SH-SY5Y (cell line): ENCODE measurements at regions not wholly inside any gene's neighbourhood (a gene's known extent, or its start where the extent isn't known, plus 50 kb on each side); places are given as distances from the start of the nearest gene placed in this dataset.

Experiments
- GATA2 ChIP-seq: IDR thresholded peaks from 2 replicates; pipeline ENCODE4 v1.6.1; 2011; ENCODE audit warnings: mild to moderate bottlenecking, low read depth, low read length
- GATA3 ChIP-seq: IDR thresholded peaks from 2 replicates; pipeline ENCODE4 v1.6.1; 2011; ENCODE audit warnings: low read depth, mild to moderate bottlenecking, low read length, moderate library complexity

- TF ChIP-seq GATA2 (no peak), GATA3 (no peak)
Measured at GRCh38 chr11:95680169-95680929, 109.2 kb downstream of the FAM76B start.

DNA sequence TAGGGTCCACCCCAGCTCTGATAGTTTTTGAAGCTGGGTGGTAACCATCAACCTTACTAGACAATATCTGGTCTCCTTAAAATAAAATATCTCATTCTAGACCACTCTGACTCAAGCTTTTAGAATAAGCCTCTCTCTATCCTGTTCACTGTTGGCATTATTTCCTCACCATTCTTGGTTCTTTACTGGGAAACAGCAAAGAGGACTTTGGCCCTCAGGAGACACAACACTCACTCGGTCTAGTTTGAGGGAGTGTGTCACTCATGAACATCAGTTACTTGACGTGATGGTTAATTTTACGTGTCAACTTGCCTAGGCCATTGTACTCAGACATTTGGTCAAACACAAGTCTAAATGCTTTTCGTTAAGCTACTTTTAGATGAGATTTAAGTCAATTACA, 110.6 kb downstream of the FAM76B start:
- TF ChIP-seq GATA3 (no peak), GATA2 (no peak)

- TF ChIP-seq GATA3 (no peak), GATA2 (no peak)
Measured at GRCh38 chr11:95676308-95676707, 113.3 kb downstream of the FAM76B start.

DNA sequence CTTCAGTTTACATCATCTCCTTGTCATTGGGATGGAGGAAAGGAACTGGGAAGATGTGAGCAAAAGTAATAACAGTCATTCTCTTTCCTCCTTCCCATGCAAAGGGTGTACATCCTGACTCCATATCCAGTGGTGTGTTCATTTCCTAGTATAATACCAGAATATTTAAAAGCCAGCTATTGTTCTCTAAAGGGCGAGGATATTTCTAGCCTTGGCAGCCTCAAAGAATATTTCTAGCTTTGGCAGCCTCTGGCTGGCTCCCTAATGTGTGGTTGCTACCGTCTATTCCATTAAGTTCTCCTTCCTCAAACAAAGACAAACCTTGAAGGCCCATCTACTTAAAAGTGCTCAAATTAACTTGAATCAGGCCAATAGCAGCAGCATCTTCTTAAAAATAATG, 114.0 kb downstream of the FAM76B start:
- TF ChIP-seq GATA3 (no peak), GATA2 (no peak)

GRCh38 chr11:95674657-95675358, 114.8 kb downstream of the FAM76B start:
- TF ChIP-seq GATA2 (no peak), GATA3 (no peak)

- no peak for TF ChIP-seq GATA3
- no peak for TF ChIP-seq GATA2
Measured at GRCh38 chr11:95671768-95672167, 117.8 kb downstream of the FAM76B start.

DNA sequence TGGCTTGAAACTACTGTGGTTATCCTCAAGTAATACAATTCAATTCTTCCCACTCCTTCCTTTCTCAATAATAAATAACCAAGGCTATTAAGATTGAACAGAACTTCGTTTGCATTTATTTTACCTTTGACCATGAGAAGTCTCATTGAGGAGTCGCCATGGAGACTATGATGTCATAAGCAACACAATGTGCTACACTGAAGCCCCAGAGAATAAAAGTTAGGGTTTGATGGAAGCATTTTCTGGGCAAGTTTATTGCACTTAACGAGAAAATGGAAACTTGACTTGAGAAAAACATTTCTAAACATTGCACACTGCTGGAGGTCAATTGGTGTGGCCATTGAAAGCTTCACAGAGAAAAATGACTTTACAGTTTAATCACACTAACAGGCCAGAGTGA, 121.5 kb downstream of the FAM76B start:
- TF ChIP-seq GATA2: no peak
- TF ChIP-seq GATA3: no peak

DNA sequence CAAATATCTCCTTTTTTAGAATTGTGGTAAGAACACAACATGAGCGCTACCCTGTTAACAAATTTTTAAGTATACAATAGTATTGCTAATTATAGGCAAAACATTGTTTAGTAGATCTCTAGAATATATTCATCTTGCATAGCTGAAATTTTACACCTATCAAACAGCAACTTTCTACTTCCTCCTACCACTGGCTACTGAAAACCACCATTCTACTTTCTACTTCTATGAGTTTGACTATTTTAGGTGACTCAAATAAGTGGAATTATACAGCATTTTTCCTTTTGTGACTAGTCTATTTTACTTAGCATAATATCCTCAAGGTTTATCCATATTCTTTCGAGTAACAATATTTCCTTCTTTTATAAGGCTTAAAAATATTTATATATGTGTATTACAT, 128.4 kb downstream of the FAM76B start:
- TF ChIP-seq GATA3 (no peak), GATA2 (no peak)

DNA sequence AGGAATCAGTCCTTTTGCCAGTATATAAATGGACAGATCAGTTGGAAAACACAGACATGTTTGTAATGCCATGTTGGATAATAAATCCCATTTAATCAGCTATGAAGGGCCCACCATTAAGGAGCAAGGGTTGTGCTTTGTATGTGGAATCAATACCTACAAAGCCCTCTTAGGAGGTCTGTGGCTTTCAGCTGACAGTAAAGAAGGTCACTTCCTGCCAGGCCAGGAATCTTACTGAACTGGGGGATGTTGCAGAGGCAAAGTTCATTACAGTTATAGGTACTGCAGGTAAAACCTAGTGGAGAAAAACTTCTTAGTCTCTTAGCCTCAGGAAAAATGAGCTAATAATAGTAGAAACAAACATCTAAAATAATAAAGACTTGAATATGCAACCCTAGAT, 129.5 kb downstream of the FAM76B start:
- TF ChIP-seq GATA3 (no peak), GATA2 (no peak)

- TF ChIP-seq GATA3 (no peak), GATA2 (no peak)
Measured at GRCh38 chr11:95659088-95659487, 130.5 kb downstream of the FAM76B start.

DNA sequence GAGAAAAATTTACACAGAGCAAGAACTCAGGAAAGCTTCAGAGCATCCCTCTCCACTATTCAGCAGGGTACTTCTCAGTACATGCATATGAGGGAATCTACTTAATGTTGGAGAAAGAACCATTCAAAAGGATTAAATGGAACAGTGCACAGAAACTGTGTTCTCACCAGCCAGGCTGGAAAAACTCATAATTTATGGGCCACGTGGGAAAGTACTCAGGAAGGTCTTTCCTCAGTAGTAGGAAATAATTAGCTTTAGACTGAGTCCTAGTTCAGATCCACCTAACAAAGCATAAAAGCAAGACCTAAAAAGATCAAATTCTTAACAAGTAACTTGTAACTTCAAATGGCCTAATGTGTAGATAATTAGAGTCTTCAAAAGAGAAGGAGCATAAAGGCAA, 134.0 kb downstream of the FAM76B start:
- TF ChIP-seq GATA3 (no peak), GATA2 (no peak)

- TF ChIP-seq GATA2: no peak
- no peak for TF ChIP-seq GATA3
Measured at GRCh38 chr11:95653680-95654079, 135.9 kb downstream of the FAM76B start.

DNA sequence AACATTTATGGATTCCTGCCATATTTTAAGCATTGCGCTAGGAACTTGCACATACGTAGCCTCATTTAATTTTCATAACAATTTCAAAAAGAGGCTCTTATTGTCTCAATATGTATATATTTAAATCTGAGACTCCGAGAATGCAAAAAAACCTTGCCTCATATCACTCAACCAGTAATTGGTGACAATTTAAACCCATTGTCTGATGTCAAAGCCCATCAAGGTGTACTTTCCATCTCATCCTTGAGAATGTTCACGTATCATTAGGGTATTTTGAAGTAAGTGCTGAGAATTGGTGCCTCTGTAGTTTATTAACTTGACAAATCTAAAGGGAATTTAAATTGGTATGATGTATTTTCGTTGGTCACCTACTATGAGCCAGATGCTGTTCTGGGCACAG, 136.5 kb downstream of the FAM76B start:
- no peak for TF ChIP-seq GATA2
- TF ChIP-seq GATA3: no peak

GRCh38 chr11:95652002-95652472, 137.5 kb downstream of the FAM76B start:
- TF ChIP-seq GATA2 (peak; percentile 97), GATA3 (peak; percentile 99)

DNA sequence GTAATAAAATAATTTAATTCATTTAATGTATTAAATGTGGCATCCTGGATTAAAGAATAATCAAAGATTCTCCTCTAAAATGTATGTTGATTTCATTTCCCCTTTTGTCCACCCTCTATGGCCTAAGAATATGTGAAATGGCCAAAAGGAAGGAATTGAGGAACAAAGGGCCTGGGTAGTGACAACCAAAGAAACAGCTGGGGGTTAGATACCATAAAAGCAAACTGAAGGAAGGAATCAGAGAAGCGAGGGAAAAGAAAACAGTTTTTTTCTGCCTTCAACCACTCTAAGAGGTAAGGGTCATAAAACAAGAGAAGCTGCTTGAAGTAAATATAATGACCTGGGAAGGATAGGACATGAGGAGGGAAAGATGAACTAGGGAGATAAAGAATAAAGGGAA, 139.3 kb downstream of the FAM76B start:
- TF ChIP-seq GATA2: no peak
- TF ChIP-seq GATA3: no peak
